ENCODE measurements at regions not wholly inside any gene's neighbourhood (a gene's known extent, or its start where the extent isn't known, plus 50 kb on each side); places are given as distances from the start of the nearest gene placed in this dataset.

DNA sequence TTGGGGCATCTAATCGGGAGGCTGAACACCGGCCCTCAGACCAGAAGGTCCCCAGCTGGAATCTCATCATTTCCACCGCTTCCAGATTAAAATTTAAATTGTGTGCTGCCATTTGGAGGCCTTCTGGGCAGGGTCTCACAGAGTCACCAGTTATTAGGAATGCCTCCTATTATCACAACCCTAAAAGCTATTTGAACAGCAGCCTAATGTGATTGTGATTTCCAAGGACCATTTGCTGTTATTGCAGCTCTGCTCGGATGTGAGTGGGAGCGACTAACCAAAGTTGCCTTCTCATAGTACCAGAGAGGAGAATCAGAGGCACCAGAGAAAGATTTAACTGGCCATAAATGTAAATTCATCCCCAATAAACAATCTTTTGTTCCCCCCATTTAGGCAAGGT lies 277.3 kb downstream of the RNF144B start:
- TF ChIP-seq LEF1 (IDR thresholded peaks at IDR 0.05; ENCODE audit: borderline replicate concordance): no peak
- no peak for TF ChIP-seq ELF4 (IDR thresholded peaks at IDR 0.05)
- TF ChIP-seq, protein P1, sequence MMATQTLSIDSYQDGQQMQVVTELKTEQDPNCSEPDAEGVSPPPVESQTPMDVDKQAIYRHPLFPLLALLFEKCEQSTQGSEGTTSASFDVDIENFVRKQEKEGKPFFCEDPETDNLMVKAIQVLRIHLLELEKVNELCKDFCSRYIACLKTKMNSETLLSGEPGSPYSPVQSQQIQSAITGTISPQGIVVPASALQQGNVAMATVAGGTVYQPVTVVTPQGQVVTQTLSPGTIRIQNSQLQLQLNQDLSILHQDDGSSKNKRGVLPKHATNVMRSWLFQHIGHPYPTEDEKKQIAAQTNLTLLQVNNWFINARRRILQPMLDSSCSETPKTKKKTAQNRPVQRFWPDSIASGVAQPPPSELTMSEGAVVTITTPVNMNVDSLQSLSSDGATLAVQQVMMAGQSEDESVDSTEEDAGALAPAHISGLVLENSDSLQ (IDR thresholded peaks at IDR 0.05): no peak
- no peak for TF ChIP-seq ZNF384 (IDR thresholded peaks at IDR 0.05)
- TF ChIP-seq FOXK2 (IDR thresholded peaks at IDR 0.05): no peak
- TF ChIP-seq TARDBP (IDR thresholded peaks at IDR 0.05): no peak
- TF ChIP-seq FOXA1 (IDR thresholded peaks at IDR 0.05): no peak
- CTCF ChIA-PET: interaction anchor here (1.3 kb wide), 1 partner anchor 258 kb away, joined by 3 read pairs; no protein-coding TSS in a partner anchor
- no peak for DNase-seq (ENCODE audit: extremely low spot score)
- POLR2A ChIA-PET: no interaction called here

DNA sequence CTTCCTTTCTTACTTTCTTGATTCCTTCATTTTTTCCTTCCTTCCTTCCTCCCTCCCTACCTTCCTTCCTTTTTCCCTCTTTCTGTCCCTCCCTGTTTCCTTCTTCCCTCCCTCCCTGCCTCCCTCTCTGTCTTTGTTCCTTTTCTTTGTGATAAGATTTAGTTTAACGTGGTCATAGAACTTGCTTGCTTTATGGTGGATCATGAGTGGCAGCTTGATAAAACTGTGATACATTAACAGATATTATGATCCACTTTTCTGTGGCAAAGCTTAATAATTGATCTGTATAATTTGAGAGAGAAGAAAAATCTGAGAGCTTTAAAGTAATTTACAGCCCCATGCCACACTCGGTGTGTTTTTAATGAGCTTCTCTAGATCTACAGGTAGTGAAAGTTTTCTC lies 280.5 kb downstream of the RNF144B start:
- DNase-seq (ENCODE audit: extremely low spot score): no peak
- POLR2A ChIA-PET: no interaction called here
- no peak for TF ChIP-seq CTBP1 (IDR thresholded peaks at IDR 0.05; ENCODE audit: borderline replicate concordance)
- no peak for TF ChIP-seq TARDBP (IDR thresholded peaks at IDR 0.05)
- TF ChIP-seq NFRKB (IDR thresholded peaks at IDR 0.05): no peak
- no peak for TF ChIP-seq L3MBTL2 (conservative IDR thresholded peaks at IDR 0.05)
- TF ChIP-seq BHLHE40 (IDR thresholded peaks at IDR 0.05; ENCODE audit: borderline replicate concordance): no peak
- no peak for TF ChIP-seq ARNT (IDR thresholded peaks at IDR 0.05)
- TF ChIP-seq ELF4 (IDR thresholded peaks at IDR 0.05): no peak
- no peak for TF ChIP-seq SUZ12 (IDR thresholded peaks at IDR 0.05)
- no peak for TF ChIP-seq SP1 (IDR thresholded peaks at IDR 0.05)
- no peak for TF ChIP-seq FOXK2 (IDR thresholded peaks at IDR 0.05)
- no peak for TF ChIP-seq HDGF (IDR thresholded peaks at IDR 0.05; ENCODE audit: borderline replicate concordance)
- TF ChIP-seq FOXM1 (IDR thresholded peaks at IDR 0.05; ENCODE audit: borderline replicate concordance): no peak
- TF ChIP-seq FOXA1 (IDR thresholded peaks at IDR 0.05): no peak
- TF ChIP-seq, protein P1 (IDR thresholded peaks at IDR 0.05): no peak
- TF ChIP-seq LEF1 (IDR thresholded peaks at IDR 0.05; ENCODE audit: borderline replicate concordance): no peak
- TF ChIP-seq ZNF384 (IDR thresholded peaks at IDR 0.05): no peak
- CTCF ChIA-PET: no interaction called here

DNA sequence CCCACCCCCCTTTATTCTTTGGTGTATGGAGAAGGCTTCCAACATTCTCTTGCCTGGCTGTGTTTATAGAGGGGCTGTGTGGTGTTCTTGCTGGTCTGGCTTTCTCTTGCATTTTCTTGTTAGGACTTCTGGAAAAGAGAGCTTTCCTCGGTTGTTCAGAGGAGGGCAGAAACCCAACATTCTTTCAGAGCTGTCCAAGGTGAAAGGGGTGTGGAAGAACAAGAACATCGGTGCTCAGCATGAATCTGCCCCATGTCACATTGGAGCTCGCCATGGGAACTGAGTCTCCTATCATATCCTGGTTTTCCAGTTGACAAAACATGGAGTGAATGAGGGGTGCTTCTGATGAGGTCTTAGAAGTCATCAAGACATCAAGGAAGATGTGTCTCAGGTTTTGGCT lies 281.8 kb downstream of the RNF144B start:
- CTCF ChIA-PET: no interaction called here
- POLR2A ChIA-PET: no interaction called here
- TF ChIP-seq FOXM1 (IDR thresholded peaks at IDR 0.05; ENCODE audit: borderline replicate concordance): no peak
- no peak for TF ChIP-seq SP1 (IDR thresholded peaks at IDR 0.05)
- TF ChIP-seq ZNF384 (IDR thresholded peaks at IDR 0.05): no peak
- TF ChIP-seq, protein P1 (IDR thresholded peaks at IDR 0.05): no peak
- TF ChIP-seq FOXK2 (IDR thresholded peaks at IDR 0.05): no peak
- TF ChIP-seq BHLHE40 (IDR thresholded peaks at IDR 0.05; ENCODE audit: borderline replicate concordance): no peak
- TF ChIP-seq NFRKB (IDR thresholded peaks at IDR 0.05): no peak
- TF ChIP-seq L3MBTL2 (conservative IDR thresholded peaks at IDR 0.05): no peak
- TF ChIP-seq CTBP1 (IDR thresholded peaks at IDR 0.05; ENCODE audit: borderline replicate concordance): no peak
- no peak for TF ChIP-seq TARDBP (IDR thresholded peaks at IDR 0.05)
- no peak for TF ChIP-seq ELF4 (IDR thresholded peaks at IDR 0.05)
- TF ChIP-seq ARNT (IDR thresholded peaks at IDR 0.05): no peak
- TF ChIP-seq HDGF (IDR thresholded peaks at IDR 0.05; ENCODE audit: borderline replicate concordance): no peak
- TF ChIP-seq FOXA1 (IDR thresholded peaks at IDR 0.05): no peak
- DNase-seq (ENCODE audit: extremely low spot score): no peak

DNA sequence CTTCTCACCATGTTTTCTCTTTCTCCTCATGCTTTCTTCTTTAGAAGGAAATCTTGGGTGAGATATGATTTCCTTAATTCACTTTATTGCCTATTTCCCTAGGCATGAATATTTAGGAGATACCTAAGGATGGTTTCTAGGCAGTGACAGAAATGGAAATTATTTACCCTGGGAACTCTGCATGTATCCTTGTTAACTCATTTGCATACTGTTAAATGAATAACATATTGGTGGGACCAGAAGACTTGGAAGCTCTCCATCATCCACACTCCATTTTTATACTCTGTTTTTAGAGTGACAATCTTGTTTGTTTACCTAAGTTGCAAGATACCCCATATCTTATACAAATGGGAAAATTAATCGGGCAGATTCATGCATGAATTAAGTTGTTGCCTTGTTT lies 285.7 kb downstream of the RNF144B start:
- TF ChIP-seq ELF4 (IDR thresholded peaks at IDR 0.05) (no peak), TARDBP (IDR thresholded peaks at IDR 0.05) (no peak), BHLHE40 (IDR thresholded peaks at IDR 0.05; ENCODE audit: borderline replicate concordance) (no peak), SUZ12 (IDR thresholded peaks at IDR 0.05) (no peak), NFRKB (IDR thresholded peaks at IDR 0.05) (no peak), ZNF384 (IDR thresholded peaks at IDR 0.05) (no peak), LEF1 (IDR thresholded peaks at IDR 0.05; ENCODE audit: borderline replicate concordance) (no peak), FOXM1 (IDR thresholded peaks at IDR 0.05; ENCODE audit: borderline replicate concordance) (no peak), FOXK2 (IDR thresholded peaks at IDR 0.05) (no peak), HDGF (IDR thresholded peaks at IDR 0.05; ENCODE audit: borderline replicate concordance) (no peak), L3MBTL2 (conservative IDR thresholded peaks at IDR 0.05) (no peak)
- TF ChIP-seq, protein P1 (IDR thresholded peaks at IDR 0.05): no peak
- CTCF ChIA-PET: no interaction called here
- DNase-seq (ENCODE audit: extremely low spot score): no peak
- POLR2A ChIA-PET: no interaction called here

DNA sequence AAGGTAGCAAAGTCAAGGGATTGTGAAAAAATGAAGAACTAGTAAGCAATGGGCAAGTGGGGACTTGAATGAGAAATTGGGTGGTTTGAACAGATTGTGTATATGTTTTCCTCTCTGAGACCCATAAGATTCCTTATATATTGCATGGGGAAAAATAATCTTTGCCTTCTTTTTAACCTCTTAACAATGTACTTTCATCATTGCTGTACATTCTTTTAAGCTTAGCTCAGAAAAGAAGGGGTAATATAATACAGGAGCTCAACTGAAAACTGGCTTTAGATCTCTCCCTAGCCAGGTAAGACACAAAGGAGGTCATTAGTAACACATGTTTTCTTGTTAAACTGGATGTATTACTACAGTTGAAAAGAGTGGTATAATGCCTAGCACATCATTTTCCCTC lies 287.2 kb downstream of the RNF144B start:
- CTCF ChIA-PET: no interaction called here
- POLR2A ChIA-PET: no interaction called here
- TF ChIP-seq ARNT (IDR thresholded peaks at IDR 0.05) (no peak), FOXK2 (IDR thresholded peaks at IDR 0.05) (no peak), BHLHE40 (IDR thresholded peaks at IDR 0.05; ENCODE audit: borderline replicate concordance) (no peak), SUZ12 (IDR thresholded peaks at IDR 0.05) (no peak), NFRKB (IDR thresholded peaks at IDR 0.05) (no peak)
- DNase-seq (ENCODE audit: extremely low spot score): no peak

DNA sequence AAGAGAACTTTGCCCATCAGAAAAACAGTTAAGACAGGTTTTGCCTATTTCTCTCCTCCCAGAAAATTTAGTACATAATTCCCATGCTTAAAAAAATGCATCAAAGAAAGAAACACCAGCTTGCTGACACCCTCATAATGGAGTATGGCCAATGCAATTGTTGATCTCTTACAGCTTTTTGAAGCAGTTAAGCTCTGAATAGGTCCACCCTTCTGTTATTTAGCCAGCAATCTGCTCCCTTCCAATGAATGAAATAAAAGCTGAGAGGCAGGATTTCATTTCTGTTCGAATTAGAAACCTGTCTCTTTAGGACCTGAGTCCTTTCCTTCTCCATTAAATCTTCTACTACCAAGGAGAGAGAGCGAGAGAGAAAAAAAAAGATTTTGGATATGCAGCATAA lies 288.7 kb downstream of the RNF144B start:
- POLR2A ChIA-PET: no interaction called here
- DNase-seq (ENCODE audit: extremely low spot score): no peak
- CTCF ChIA-PET: no interaction called here
- TF ChIP-seq ARNT (IDR thresholded peaks at IDR 0.05): no peak
- no peak for TF ChIP-seq L3MBTL2 (conservative IDR thresholded peaks at IDR 0.05)
- no peak for TF ChIP-seq FOXM1 (IDR thresholded peaks at IDR 0.05; ENCODE audit: borderline replicate concordance)
- TF ChIP-seq FOXA1 (IDR thresholded peaks at IDR 0.05): no peak
- no peak for TF ChIP-seq NFRKB (IDR thresholded peaks at IDR 0.05)
- no peak for TF ChIP-seq HDGF (IDR thresholded peaks at IDR 0.05; ENCODE audit: borderline replicate concordance)
- no peak for TF ChIP-seq LEF1 (IDR thresholded peaks at IDR 0.05; ENCODE audit: borderline replicate concordance)
- no peak for TF ChIP-seq TARDBP (IDR thresholded peaks at IDR 0.05)
- no peak for TF ChIP-seq FOXK2 (IDR thresholded peaks at IDR 0.05)
- TF ChIP-seq CTBP1 (IDR thresholded peaks at IDR 0.05; ENCODE audit: borderline replicate concordance): no peak

Measured in HEK293T (cell line).